ENCODE measurements at regions not wholly inside any gene's neighbourhood (a gene's known extent, or its start where the extent isn't known, plus 50 kb on each side); places are given as distances from the start of the nearest gene placed in this dataset.
"Not testable (repeated sequence)": the region's sequence is repeated elsewhere in the genome, so short reads cannot be mapped to it uniquely, and the experiment has no call there.

DNA sequence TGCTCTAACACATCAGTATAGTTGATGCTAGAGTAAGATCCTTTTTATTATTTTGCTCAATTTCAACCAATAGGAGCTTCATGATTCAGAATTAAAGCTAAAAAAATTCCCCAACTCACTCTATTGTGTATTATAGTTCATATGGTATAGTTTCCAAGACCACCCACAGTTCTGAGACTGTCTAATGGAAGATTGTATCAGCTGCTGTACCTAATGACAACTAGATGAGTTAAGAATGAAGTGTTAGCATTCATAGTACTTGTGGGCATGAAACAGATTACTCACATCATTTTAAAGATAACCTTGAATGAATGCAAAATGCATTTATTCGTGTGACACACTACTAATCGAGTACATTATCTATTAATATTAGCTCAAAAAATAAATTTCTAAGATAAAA, 289.9 kb upstream of the ATP11B start:
- H3K79me2 ChIP-seq (ENCODE audit: control insufficient read depth, insufficient read depth, low read length, unreplicated experiment): no peaks in the 10 kb centered on the region
- no peak overlapping the region for H3K27ac ChIP-seq (ENCODE audit: low read depth, low read length)
- H3K36me3 ChIP-seq (ENCODE audit: insufficient read depth, low read length): no peaks in the 10 kb centered on the region
- no peaks in the 10 kb centered on the region for H3K27me3 ChIP-seq (ENCODE audit: insufficient read depth, low read length)
- no peaks in the 10 kb centered on the region for H3K4me1 ChIP-seq (ENCODE audit: control insufficient read depth, insufficient read depth, low read length, unreplicated experiment)
- no peak overlapping the region for H3K4me3 ChIP-seq (ENCODE audit: low read depth, low read length)
- H2AFZ ChIP-seq (ENCODE audit: low read length, unreplicated experiment): no peak overlapping the region

DNA sequence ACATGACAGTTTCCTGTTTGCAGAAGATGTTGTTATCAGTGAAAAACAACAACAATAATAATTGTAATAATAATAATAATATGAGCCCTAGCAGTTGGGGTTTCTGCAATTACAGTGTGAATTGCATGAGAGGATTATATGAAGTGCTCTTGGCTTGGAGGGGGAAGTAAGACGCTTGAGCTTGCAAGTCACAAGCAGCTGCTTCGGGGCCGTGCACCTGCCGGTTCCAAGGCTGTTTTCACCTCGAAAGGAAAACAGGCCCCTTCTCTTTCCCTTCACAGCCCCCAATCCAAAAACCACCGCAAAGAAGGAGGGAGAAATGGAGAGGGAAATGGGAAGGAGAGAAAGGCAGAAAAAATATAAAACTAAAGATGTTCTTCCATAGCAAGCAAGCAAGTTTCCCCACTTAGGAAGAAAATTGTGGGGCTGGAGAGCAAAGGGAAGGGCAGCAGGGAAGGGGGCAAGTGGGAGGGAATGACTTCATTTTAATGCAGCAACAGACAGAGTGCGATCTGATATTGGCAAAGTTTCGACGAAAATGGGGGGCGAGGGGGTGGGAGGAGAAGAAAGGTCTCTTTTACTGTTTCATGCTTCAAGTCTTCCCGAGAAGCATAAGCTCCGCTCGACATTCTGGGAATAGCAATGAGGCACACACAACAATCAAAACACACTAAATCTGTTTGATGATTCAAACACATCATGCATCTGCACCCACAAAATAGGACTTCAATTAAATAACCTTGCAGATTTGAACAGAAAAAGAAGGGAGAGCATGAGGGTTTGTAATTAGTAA, 284.2 kb upstream of the ATP11B start:
- Histone ChIP-seq H3K79me2 (ENCODE audit: control insufficient read depth, insufficient read depth, low read length, unreplicated experiment) (no peaks in the 10 kb centered on the region), H3K27ac (ENCODE audit: low read depth, low read length) (no peak overlapping the region), H3K4me3 (ENCODE audit: low read depth, low read length) (no peak overlapping the region), H3K36me3 (ENCODE audit: insufficient read depth, low read length) (no peaks in the 10 kb centered on the region), H3K27me3 (ENCODE audit: insufficient read depth, low read length) (no peaks in the 10 kb centered on the region), H2AFZ (ENCODE audit: low read length, unreplicated experiment) (no peak overlapping the region), H3K4me1 (ENCODE audit: control insufficient read depth, insufficient read depth, low read length, unreplicated experiment) (no peaks in the 10 kb centered on the region)

DNA sequence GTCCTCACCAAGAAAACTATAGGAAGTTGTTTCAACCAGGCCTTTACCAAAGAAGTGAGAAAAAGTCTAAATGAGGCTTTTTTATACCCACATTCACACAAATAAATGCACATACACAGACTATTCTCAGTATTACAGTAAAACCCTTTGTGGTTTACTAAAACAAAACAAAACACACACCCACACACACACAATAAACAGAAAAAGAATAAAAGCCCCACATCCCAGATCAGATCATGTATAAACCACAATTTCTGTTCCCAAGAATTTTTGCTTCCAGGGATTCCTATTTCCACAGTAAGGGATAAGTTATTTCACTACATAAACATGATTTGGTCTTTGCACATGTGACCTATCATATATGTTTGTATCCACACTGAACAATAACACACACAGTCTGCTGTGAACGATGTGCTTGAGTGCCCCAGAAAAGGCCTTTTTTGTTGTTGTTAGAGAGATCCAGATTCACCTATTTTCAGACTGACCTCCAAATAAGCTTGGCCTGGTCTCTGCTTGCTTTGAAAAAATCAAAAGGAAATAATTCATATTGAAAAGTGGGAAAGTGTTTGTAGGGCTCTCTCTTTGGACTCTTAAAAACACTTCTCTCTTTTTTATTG, 283.4 kb upstream of the ATP11B start:
- no peaks in the 10 kb centered on the region for H3K27me3 ChIP-seq (ENCODE audit: insufficient read depth, low read length)
- H3K36me3 ChIP-seq (ENCODE audit: insufficient read depth, low read length): no peaks in the 10 kb centered on the region
- no peak overlapping the region for H2AFZ ChIP-seq (ENCODE audit: low read length, unreplicated experiment)
- no peak overlapping the region for H3K27ac ChIP-seq (ENCODE audit: low read depth, low read length)
- H3K4me3 ChIP-seq (ENCODE audit: low read depth, low read length): no peak overlapping the region
- no peaks in the 10 kb centered on the region for H3K79me2 ChIP-seq (ENCODE audit: control insufficient read depth, insufficient read depth, low read length, unreplicated experiment)
- H3K4me1 ChIP-seq (ENCODE audit: control insufficient read depth, insufficient read depth, low read length, unreplicated experiment): no peaks in the 10 kb centered on the region

DNA sequence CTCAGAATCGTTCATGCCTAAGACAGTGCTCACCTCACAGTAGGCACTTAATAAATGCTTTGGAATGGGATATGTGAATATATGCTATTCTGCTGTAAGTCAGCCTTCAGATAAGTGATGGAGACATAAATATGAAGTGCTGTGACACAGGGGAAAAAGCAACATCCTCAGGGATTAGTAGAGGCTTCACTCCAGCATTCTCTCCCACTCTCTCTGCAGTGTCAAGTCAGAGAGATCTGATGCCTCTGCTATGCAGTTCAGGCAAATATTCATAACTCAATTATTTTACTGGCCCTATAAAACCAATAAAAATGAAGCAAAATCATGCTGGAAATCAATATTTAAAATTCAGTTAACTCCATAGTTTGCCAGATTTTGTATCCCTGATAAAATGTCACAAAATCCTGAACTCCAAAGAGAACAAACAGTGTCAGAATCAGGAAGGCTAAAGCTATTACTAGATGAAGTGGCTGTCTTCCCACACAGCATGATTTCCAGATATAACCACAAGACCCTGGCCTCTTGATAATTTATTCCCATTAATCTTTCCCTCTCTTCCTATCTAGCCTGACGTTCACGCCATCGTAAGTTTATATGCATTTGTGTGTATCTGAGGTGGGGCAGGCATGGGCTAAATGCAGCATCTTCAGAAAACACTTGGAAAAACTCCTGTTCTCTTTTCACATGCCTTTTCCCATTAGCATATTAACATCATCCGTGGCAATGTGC, 278.9 kb upstream of the ATP11B start:
- Histone ChIP-seq H2AFZ (ENCODE audit: low read length, unreplicated experiment) (no peak overlapping the region), H3K27me3 (ENCODE audit: insufficient read depth, low read length) (no peaks in the 10 kb centered on the region)

DNA sequence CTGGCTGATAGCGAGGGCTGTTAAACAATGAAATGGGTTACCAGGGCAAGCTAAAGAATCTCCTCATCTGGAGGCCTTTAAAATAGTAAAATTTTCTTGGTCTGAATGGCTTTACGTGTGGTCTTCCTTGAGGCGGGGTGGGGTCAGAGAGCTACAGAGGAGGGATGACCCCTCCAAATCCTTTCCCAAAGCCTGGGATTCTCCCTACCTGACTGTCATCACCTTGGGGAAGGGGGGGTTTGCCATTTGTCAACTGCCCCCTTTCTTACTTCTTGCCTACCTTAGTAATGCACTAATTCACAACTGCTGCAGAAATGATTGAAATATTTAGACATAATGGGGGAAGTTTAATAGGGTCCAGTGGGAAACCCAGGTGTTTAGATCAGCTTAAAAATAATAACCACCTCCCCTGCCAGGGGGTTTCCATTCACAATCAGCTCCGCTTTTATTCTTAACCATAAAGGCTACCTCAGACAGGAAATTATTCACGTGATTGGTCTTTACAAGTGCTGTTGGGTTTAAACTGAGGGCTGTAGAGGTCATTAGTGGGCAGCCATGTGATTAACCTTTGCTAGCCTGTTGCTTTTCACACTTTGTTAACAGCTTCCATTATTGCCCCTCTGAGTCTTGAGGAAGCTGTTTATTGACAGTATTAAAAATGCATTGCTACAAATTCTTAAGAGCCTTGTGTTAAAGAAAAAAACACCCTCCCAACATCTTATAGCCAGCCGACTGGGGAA, 276.5 kb upstream of the ATP11B start:
- Histone ChIP-seq H3K4me3 (ENCODE audit: low read depth, low read length) (no peak overlapping the region), H3K36me3 (ENCODE audit: insufficient read depth, low read length) (no peaks in the 10 kb centered on the region), H2AFZ (ENCODE audit: low read length, unreplicated experiment) (no peak overlapping the region), H3K27me3 (ENCODE audit: insufficient read depth, low read length) (no peaks in the 10 kb centered on the region), H3K79me2 (ENCODE audit: control insufficient read depth, insufficient read depth, low read length, unreplicated experiment) (no peaks in the 10 kb centered on the region), H3K4me1 (ENCODE audit: control insufficient read depth, insufficient read depth, low read length, unreplicated experiment) (no peaks in the 10 kb centered on the region), H3K27ac (ENCODE audit: low read depth, low read length) (no peak overlapping the region)

More for the DNA sequence above, 278.9 kb upstream of the ATP11B start:
- H3K27ac ChIP-seq (ENCODE audit: low read depth, low read length): no peak overlapping the region
- H3K79me2 ChIP-seq (ENCODE audit: control insufficient read depth, insufficient read depth, low read length, unreplicated experiment): no peaks in the 10 kb centered on the region
- no peak overlapping the region for H3K4me3 ChIP-seq (ENCODE audit: low read depth, low read length)
- no peaks in the 10 kb centered on the region for H3K36me3 ChIP-seq (ENCODE audit: insufficient read depth, low read length)
- no peaks in the 10 kb centered on the region for H3K4me1 ChIP-seq (ENCODE audit: control insufficient read depth, insufficient read depth, low read length, unreplicated experiment)

DNA sequence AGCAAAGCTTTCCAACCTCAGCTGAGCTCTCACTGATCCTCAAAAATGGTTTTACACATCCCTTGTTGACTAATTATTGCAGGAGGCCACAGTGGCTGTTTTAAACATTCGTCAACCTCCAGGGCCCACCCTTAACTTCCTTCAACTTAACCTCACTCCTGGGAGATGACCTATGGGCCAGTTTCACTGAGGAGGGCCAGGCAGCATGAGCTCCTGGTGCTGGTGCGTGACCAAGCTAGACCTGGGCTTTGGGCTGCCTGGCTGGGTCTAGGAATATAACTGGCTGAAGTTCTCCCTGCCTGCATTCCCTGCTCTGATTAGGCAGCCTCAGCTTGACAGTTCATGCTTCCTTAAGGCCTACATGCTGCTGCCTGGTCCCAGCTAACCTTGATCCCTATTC, 273.7 kb upstream of the ATP11B start:
- Histone ChIP-seq H3K27me3 (ENCODE audit: insufficient read depth, low read length) (no peaks in the 10 kb centered on the region), H2AFZ (ENCODE audit: low read length, unreplicated experiment) (no peak overlapping the region), H3K4me1 (ENCODE audit: control insufficient read depth, insufficient read depth, low read length, unreplicated experiment) (no peaks in the 10 kb centered on the region), H3K79me2 (ENCODE audit: control insufficient read depth, insufficient read depth, low read length, unreplicated experiment) (no peaks in the 10 kb centered on the region), H3K36me3 (ENCODE audit: insufficient read depth, low read length) (no peaks in the 10 kb centered on the region), H3K4me3 (ENCODE audit: low read depth, low read length) (no peak overlapping the region), H3K27ac (ENCODE audit: low read depth, low read length) (no peak overlapping the region)

DNA sequence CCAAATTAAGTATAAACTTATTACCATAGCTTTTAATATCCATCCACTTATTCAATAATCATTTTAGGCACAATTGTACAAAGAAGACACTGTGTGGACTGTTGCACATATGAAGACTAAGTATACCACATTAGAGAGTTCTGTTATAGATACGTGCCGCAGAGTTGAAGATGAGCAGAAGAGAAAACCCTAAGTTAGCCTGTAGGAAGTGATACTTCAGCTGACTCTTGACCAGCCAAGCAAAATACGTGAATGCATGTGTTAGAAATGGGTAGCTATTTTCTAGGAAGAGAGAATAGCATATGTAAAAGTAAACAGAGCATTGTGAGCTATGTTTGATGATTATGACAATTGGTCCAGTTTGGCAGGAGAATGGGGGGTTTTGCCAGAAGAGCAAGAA, 272.0 kb upstream of the ATP11B start:
- no peaks in the 10 kb centered on the region for H3K79me2 ChIP-seq (ENCODE audit: control insufficient read depth, insufficient read depth, low read length, unreplicated experiment)
- no peaks in the 10 kb centered on the region for H3K4me1 ChIP-seq (ENCODE audit: control insufficient read depth, insufficient read depth, low read length, unreplicated experiment)
- H2AFZ ChIP-seq (ENCODE audit: low read length, unreplicated experiment): no peak overlapping the region
- no peak overlapping the region for H3K27ac ChIP-seq (ENCODE audit: low read depth, low read length)
- no peak overlapping the region for H3K4me3 ChIP-seq (ENCODE audit: low read depth, low read length)
- no peaks in the 10 kb centered on the region for H3K27me3 ChIP-seq (ENCODE audit: insufficient read depth, low read length)
- H3K36me3 ChIP-seq (ENCODE audit: insufficient read depth, low read length): no peaks in the 10 kb centered on the region

DNA sequence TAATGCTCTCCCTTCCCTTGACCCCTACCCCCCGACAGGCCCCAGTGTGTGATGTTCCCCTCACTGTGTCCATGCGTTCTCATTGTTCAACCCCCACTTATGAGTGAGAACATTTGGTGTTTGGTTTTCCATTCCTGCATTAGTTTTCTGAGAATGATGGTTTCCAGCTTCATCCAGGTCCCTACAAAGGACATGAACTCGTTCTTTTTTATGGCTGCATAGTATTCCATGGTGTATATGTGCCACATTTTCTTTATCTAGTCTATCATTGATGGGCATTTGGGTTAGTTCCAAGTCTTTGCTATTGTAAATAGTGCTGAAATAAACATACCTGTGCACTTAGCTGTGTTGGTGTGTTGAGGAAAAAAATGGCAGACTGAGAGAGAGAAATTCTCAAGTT, 269.9 kb upstream of the ATP11B start:
- not testable (repeated sequence) for H2AFZ ChIP-seq (ENCODE audit: low read length, unreplicated experiment); H3K27ac ChIP-seq (ENCODE audit: low read depth, low read length); H3K27me3 ChIP-seq (ENCODE audit: insufficient read depth, low read length)

DNA sequence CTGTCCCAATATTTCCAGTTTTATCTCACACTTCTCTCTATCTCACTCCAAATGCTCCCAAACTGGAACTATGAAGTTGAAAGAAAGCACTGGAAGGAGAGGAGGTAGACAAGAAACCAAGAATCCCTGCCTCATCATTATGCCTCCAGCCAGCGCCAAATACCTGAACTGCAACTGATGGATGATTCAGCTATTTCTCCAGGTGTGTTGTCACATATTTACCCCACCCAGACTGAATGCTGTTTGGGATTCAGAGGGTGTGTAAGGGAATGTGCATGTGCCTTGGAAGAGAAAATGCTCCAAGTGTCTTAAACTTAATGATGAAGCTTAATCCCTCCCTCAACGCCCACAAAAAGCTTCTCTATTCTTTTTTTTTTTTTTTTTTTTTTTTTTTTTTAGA, 269.5 kb upstream of the ATP11B start:
- no peak overlapping the region for H3K27ac ChIP-seq (ENCODE audit: low read depth, low read length)
- H3K4me3 ChIP-seq (ENCODE audit: low read depth, low read length): no peak overlapping the region
- H3K27me3 ChIP-seq (ENCODE audit: insufficient read depth, low read length): no peaks in the 10 kb centered on the region

More for the DNA sequence above, 269.9 kb upstream of the ATP11B start:
- not testable (repeated sequence) for H3K4me3 ChIP-seq (ENCODE audit: low read depth, low read length); H3K36me3 ChIP-seq (ENCODE audit: insufficient read depth, low read length); H3K4me1 ChIP-seq (ENCODE audit: control insufficient read depth, insufficient read depth, low read length, unreplicated experiment); H3K79me2 ChIP-seq (ENCODE audit: control insufficient read depth, insufficient read depth, low read length, unreplicated experiment)

DNA sequence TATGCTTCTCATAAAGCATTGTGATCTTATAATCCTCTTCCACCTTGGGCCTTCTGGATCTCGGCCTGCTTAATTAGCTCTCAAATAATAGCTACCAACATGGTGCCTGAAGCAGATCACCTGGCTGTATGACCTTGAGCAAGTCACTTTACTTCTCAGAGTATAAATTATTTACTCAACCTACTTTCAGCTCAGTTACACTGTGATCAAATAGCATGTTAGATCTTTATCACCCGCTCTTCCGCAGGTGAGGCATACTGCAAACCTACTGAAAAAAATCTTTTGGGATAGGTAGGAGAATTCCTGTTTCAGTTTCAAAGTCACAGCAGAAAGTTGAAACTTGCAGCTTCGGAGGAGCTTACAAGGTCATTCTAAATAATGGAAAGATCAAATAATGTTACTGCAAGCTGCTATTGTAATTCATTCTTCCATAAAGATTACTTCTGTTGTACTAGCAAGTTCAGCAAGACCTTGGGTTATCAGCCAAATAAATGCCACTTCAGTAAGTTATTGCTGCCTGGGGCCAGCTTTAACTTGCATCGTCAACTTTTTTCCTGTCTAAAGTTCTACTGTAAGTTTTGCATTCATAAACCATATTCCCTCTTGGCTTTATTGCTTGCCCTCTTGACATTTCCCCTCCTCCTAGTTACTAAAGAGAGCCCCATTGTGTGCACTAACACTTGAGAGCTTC, 268.4 kb upstream of the ATP11B start:
- Histone ChIP-seq H2AFZ (ENCODE audit: low read length, unreplicated experiment) (no peak overlapping the region), H3K4me3 (ENCODE audit: low read depth, low read length) (no peak overlapping the region), H3K36me3 (ENCODE audit: insufficient read depth, low read length) (no peaks in the 10 kb centered on the region), H3K4me1 (ENCODE audit: control insufficient read depth, insufficient read depth, low read length, unreplicated experiment) (no peaks in the 10 kb centered on the region), H3K79me2 (ENCODE audit: control insufficient read depth, insufficient read depth, low read length, unreplicated experiment) (no peaks in the 10 kb centered on the region), H3K27me3 (ENCODE audit: insufficient read depth, low read length) (no peaks in the 10 kb centered on the region), H3K27ac (ENCODE audit: low read depth, low read length) (no peak overlapping the region)

More for the DNA sequence above, 269.5 kb upstream of the ATP11B start:
- no peaks in the 10 kb centered on the region for H3K79me2 ChIP-seq (ENCODE audit: control insufficient read depth, insufficient read depth, low read length, unreplicated experiment)
- H2AFZ ChIP-seq (ENCODE audit: low read length, unreplicated experiment): no peak overlapping the region
- no peaks in the 10 kb centered on the region for H3K4me1 ChIP-seq (ENCODE audit: control insufficient read depth, insufficient read depth, low read length, unreplicated experiment)
- no peaks in the 10 kb centered on the region for H3K36me3 ChIP-seq (ENCODE audit: insufficient read depth, low read length)
